Keratinocyte (primary cell): ENCODE measurements at regions not wholly inside any gene's neighbourhood (a gene's known extent, or its start where the extent isn't known, plus 50 kb on each side); places are given as distances from the start of the nearest gene placed in this dataset.
A peak's percentile ranks its signal among the peaks of the same experiment; 100 is the strongest.

Experiments used
- DNase-seq: peaks from one replicate; pipeline ENCODE4 v3.0.0-alpha.2; 2011; ENCODE audit warnings: low read depth, missing footprints, low spot score
- FAIRE-seq: peaks from 2 replicates; lab custom pipeline; 2011; peaks lifted over from hg19 to GRCh38; lab: Jason Lieb, UNC
- H2AFZ ChIP-seq: 2 replicates; pipeline ENCODE4 v1.6.0; 2012; ENCODE audit warnings: low read length, control low read depth, inconsistent platforms; ENCODE audit not compliant: control insufficient read depth
- H3K27ac ChIP-seq: 2 replicates; pipeline ENCODE4 v1.5.1; 2011; ENCODE audit warnings: low read length; ENCODE audit not compliant: control insufficient read depth, insufficient read depth
- H3K27me3 ChIP-seq: 3 replicates; pipeline ENCODE4 v1.6.0; 2011; ENCODE audit warnings: low read length; ENCODE audit not compliant: control insufficient read depth, insufficient read depth; ENCODE audit errors: extremely low read depth
- H3K36me3 ChIP-seq, 2 experiments: 2 replicates in 1 of 2; 3 replicates in 1 of 2; pipeline ENCODE4 v1.5.1; 2011; ENCODE audit warnings: low read length in 2 of 2, mild to moderate bottlenecking in 1 of 2; ENCODE audit not compliant: control insufficient read depth in 2 of 2, insufficient read depth in 2 of 2; ENCODE audit errors: extremely low read depth in 1 of 2
- H3K4me1 ChIP-seq: 3 replicates; pipeline ENCODE4 v1.5.1; 2011; ENCODE audit warnings: low read length; ENCODE audit not compliant: control insufficient read depth, insufficient read depth; ENCODE audit errors: extremely low read depth
- H3K4me2 ChIP-seq: 3 replicates; pipeline ENCODE4 v1.6.0; 2011; ENCODE audit warnings: low read depth, low read length; ENCODE audit not compliant: control insufficient read depth, insufficient read depth; ENCODE audit errors: extremely low read depth
- H3K4me3 ChIP-seq, 3 experiments: fragments of 200-600 bp in 1 of 3; sonication (generic) in 1 of 3; 2 replicates in 2 of 3; 3 replicates in 1 of 3; pipeline ENCODE4 v1.5.1; 2011 to 2016; ENCODE audit warnings: low read length in 3 of 3, mild to moderate bottlenecking in 3 of 3, control low read depth in 2 of 3, inconsistent platforms in 1 of 3, low read depth in 1 of 3, mixed read lengths in 1 of 3, mixed run types in 1 of 3, moderate library complexity in 1 of 3; ENCODE audit not compliant: control insufficient read depth in 2 of 3, insufficient read depth in 2 of 3; ENCODE audit errors: extremely low read depth in 1 of 3
- H3K79me2 ChIP-seq: 2 replicates; pipeline ENCODE4 v1.6.0; 2012; ENCODE audit warnings: low read length; ENCODE audit not compliant: control insufficient read depth, insufficient read depth
- H3K9ac ChIP-seq: 3 replicates; pipeline ENCODE4 v1.6.0; 2011; ENCODE audit warnings: low read length; ENCODE audit not compliant: control insufficient read depth, insufficient read depth; ENCODE audit errors: extremely low read depth
- H3K9me1 ChIP-seq: 3 replicates; pipeline ENCODE4 v1.6.0; 2011; ENCODE audit warnings: low read length; ENCODE audit not compliant: control insufficient read depth, insufficient read depth; ENCODE audit errors: extremely low read depth
- H3K9me3 ChIP-seq: 2 replicates; pipeline ENCODE4 v1.5.1; 2012; ENCODE audit warnings: low read depth, low read length; ENCODE audit not compliant: control insufficient read depth
- H4K20me1 ChIP-seq: 3 replicates; pipeline ENCODE4 v1.6.0; 2011; ENCODE audit warnings: low read length; ENCODE audit not compliant: control insufficient read depth, insufficient read depth; ENCODE audit errors: extremely low read depth
- CTCF ChIP-seq, 3 experiments: IDR thresholded peaks in 1 of 3; conservative IDR thresholded peaks in 1 of 3; optimal IDR thresholded peaks in 1 of 3; 2 replicates in 2 of 3; 3 replicates in 1 of 3; pipeline versions ENCODE3 to v1.5.1; 2011; ENCODE audit warnings: low read length in 3 of 3, mild to moderate bottlenecking in 3 of 3, moderate library complexity in 2 of 3, control low read depth in 1 of 3, inconsistent platforms in 1 of 3; ENCODE audit not compliant: insufficient read depth in 2 of 3; ENCODE audit errors: extremely low read depth in 1 of 3
- EZH2 ChIP-seq: IDR thresholded peaks from one replicate; pipeline ENCODE4 v1.6.1; 2012; ENCODE audit warnings: inconsistent platforms, mild to moderate bottlenecking, low read length, moderate library complexity
- dilution Hi-C: fragments of 300-500 bp; cut with MboI; formaldehyde crosslinking; loops from one replicate; pipeline ENCODE4 v1.7.0; 2020; ENCODE audit warnings: low sequenced_read_pairs; ENCODE audit not compliant: extremely low pct_ligation_motif_present

DNA sequence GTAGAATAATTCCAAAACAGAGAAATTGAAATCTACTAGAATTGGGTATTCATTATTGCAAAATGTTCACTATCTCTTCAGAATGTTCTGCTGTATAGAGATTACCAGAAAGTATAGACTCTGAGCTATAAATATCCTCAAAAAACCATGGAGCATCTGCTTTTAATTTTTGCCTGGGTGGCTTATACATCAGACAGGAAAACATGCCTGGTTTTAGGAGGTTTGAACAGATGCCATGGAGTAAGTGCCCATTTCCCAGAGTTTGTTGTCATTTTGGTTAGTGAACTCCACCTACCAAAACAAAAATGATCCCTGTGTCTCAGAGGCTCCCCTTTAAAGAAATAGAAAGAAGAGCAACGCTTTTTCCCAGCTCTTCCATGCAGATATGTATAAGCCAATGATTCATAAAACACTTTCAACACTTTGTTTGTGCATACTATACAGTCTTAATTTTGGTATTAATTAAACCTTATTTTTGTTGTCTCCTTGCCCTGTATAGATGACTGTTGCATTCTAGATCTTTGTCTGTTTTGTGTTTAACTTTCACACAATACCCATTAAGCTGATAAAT, 68.7 kb downstream of the MEPE start:
- Histone ChIP-seq H3K9me3 (no peaks in the 10 kb centered on the region), H3K27me3 (no peaks in the 10 kb centered on the region), H3K9me1 (no peaks in the 10 kb centered on the region), H3K4me3 (no peak overlapping the region), H3K27ac (no peak overlapping the region), H3K9ac (no peak overlapping the region), H4K20me1 (no peaks in the 10 kb centered on the region), H3K79me2 (no peaks in the 10 kb centered on the region), H3K4me1 (peaks cover 7% of the 10 kb centered on the region), H3K4me2 (no peak overlapping the region), H2AFZ (no peak overlapping the region), H3K36me3 (no peaks in the 10 kb centered on the region)
- FAIRE-seq (no peak), DNase-seq (no peak)
- dilution Hi-C loops = no loop called here
- no peak for TF ChIP-seq EZH2
- no peak for TF ChIP-seq CTCF (optimal IDR thresholded peaks at IDR 0.05 in 1 of 3, IDR thresholded peaks at IDR 0.05 in 1 of 3, conservative IDR thresholded peaks at IDR 0.05 in 1 of 3; ENCODE audit: extremely low read depth in 1 of 3, insufficient read depth in 2 of 3, low read length in 3 of 3)

GRCh38 chr4:87904639-87905160, 70.8 kb upstream of the SPP1 start:
- Histone ChIP-seq H3K4me3 (no peak overlapping the region), H3K4me1 (no peaks in the 10 kb centered on the region), H3K4me2 (no peak overlapping the region), H3K9ac (no peak overlapping the region), H3K9me1 (no peaks in the 10 kb centered on the region), H2AFZ (no peak overlapping the region), H3K27ac (no peak overlapping the region), H4K20me1 (no peaks in the 10 kb centered on the region), H3K9me3 (no peaks in the 10 kb centered on the region), H3K36me3 (no peaks in the 10 kb centered on the region), H3K79me2 (no peaks in the 10 kb centered on the region), H3K27me3 (no peaks in the 10 kb centered on the region)
- dilution Hi-C loops = no loop called here
- no peak for TF ChIP-seq EZH2
- no peak for TF ChIP-seq CTCF (optimal IDR thresholded peaks at IDR 0.05 in 1 of 3, IDR thresholded peaks at IDR 0.05 in 1 of 3, conservative IDR thresholded peaks at IDR 0.05 in 1 of 3; ENCODE audit: extremely low read depth in 1 of 3, insufficient read depth in 2 of 3, low read length in 3 of 3)
- FAIRE-seq (peak; percentile 49), DNase-seq (no peak)
